Naive thymus-derived CD4-positive, alpha-beta T cell (primary cell): ENCODE measurements at regions not wholly inside any gene's neighbourhood (a gene's known extent, or its start where the extent isn't known, plus 50 kb on each side); places are given as distances from the start of the nearest gene placed in this dataset.

Source experiments
- ATAC-seq: fragments of 150-1000 bp; cut with Tn5 transposase; 2 replicates; pipeline ENCODE4 v1.10.0; 2021; ENCODE audit warnings: mild to moderate bottlenecking, moderate library complexity
- CTCF ChIA-PET: fragments of 350-600 bp; sonication (Branson Sonifier 250); formaldehyde crosslinking; loops from one replicate; lab custom pipeline; 2021; ENCODE audit warnings: antibody characterized with exemption; lab: Charles Lee
- POLR2A ChIA-PET: fragments of 350-600 bp; sonication (Branson Sonifier 250); formaldehyde crosslinking; loops from one replicate; lab custom pipeline; 2021; ENCODE audit warnings: antibody characterized with exemption, inconsistent platforms; lab: Charles Lee
- DNase-seq, 9 donors: peaks; one replicate each; pipeline versions ENCODE4 v3.0.0 to v3.0.0-alpha.2; 2020 to 2022; ENCODE audit warnings: mixed read lengths in 1 of 9
- H3K27ac ChIP-seq: one replicate; pipeline ENCODE4 v1.7.0; 2013; ENCODE audit warnings: mild to moderate bottlenecking, low read depth, low read length, moderate library complexity
- H3K27me3 ChIP-seq, 2 donors: one replicate each; pipeline ENCODE4 v1.7.0; 2013; ENCODE audit warnings: low read length in 2 of 2, mild to moderate bottlenecking in 2 of 2, moderate library complexity in 2 of 2; ENCODE audit not compliant: control insufficient read depth in 2 of 2, insufficient read depth in 2 of 2
- H3K36me3 ChIP-seq, 3 experiments: 1 replicate in 2 of 3; 2 replicates in 1 of 3; pipeline ENCODE4 v1.7.0; 2013; ENCODE audit warnings: low read length in 3 of 3, mild to moderate bottlenecking in 3 of 3, moderate library complexity in 1 of 3; ENCODE audit not compliant: insufficient read depth in 3 of 3, control insufficient read depth in 2 of 3
- H3K4me1 ChIP-seq, 2 donors: one replicate each; pipeline ENCODE4 v1.7.0; 2013; ENCODE audit warnings: low read length in 2 of 2, mild to moderate bottlenecking in 2 of 2, moderate library complexity in 1 of 2; ENCODE audit not compliant: control insufficient read depth in 2 of 2, insufficient read depth in 2 of 2
- H3K4me3 ChIP-seq: 2 replicates; pipeline ENCODE4 v1.7.0; 2013; ENCODE audit warnings: mild to moderate bottlenecking, low read length
- H3K9me3 ChIP-seq, 3 experiments: 1 replicate in 2 of 3; 2 replicates in 1 of 3; pipeline ENCODE4 v1.7.0; 2013; ENCODE audit warnings: low read length in 3 of 3; ENCODE audit not compliant: control insufficient read depth in 2 of 3
- H3K27ac Mint-ChIP-seq, 9 donors: one replicate each; pipeline ENCODE4 v1.8.0; 2020 to 2022; ENCODE audit warnings: mixed read lengths in 9 of 9, mild to moderate bottlenecking in 8 of 9, moderate library complexity in 5 of 9, inconsistent platforms in 2 of 9
- H3K27me3 Mint-ChIP-seq, 5 donors: one replicate each; pipeline ENCODE4 v1.8.0; 2021 to 2022; ENCODE audit warnings: mixed read lengths in 5 of 5, mild to moderate bottlenecking in 1 of 5
- H3K36me3 Mint-ChIP-seq, 5 donors: one replicate each; pipeline ENCODE4 v1.8.0; 2020 to 2022; ENCODE audit warnings: mixed read lengths in 5 of 5, mild to moderate bottlenecking in 3 of 5, inconsistent platforms in 1 of 5
- H3K4me1 Mint-ChIP-seq, 7 donors: one replicate each; pipeline ENCODE4 v1.8.0; 2020 to 2022; ENCODE audit warnings: mixed read lengths in 7 of 7, mild to moderate bottlenecking in 3 of 7, inconsistent platforms in 1 of 7
- H3K4me3 Mint-ChIP-seq, 10 donors: one replicate each; pipeline ENCODE4 v1.8.0; 2020 to 2022; ENCODE audit warnings: mild to moderate bottlenecking in 10 of 10, mixed read lengths in 10 of 10, moderate library complexity in 6 of 10, inconsistent platforms in 2 of 10
- H3K9me3 Mint-ChIP-seq, 11 donors: one replicate each; pipeline ENCODE4 v1.8.0; 2020 to 2022; ENCODE audit warnings: mixed read lengths in 11 of 11, mild to moderate bottlenecking in 4 of 11, inconsistent platforms in 1 of 11, moderate library complexity in 1 of 11
- intact Hi-C, 2 donors: fragments of 100-400 bp; cut with micrococcal nuclease; formaldehyde crosslinking; loops; one replicate each; pipeline ENCODE4 v1.15.1; 2023

- no peak for ATAC-seq
- peaks cover 0 to 16% (median 6%) of the 10 kb centered on the region in 7 donors for H3K4me1 Mint-ChIP-seq
- no peaks in the 10 kb centered on the region for H3K27me3 ChIP-seq
- intact Hi-C loops: no loop called here
- peaks cover 0 to 10% (median 0%) of the 10 kb centered on the region in 11 donors for H3K9me3 Mint-ChIP-seq
- no peak overlapping the region for H3K4me3 Mint-ChIP-seq
- no peaks in the 10 kb centered on the region for H3K36me3 ChIP-seq
- no peak for DNase-seq
- H3K36me3 Mint-ChIP-seq: no peaks in the 10 kb centered on the region
- no peak overlapping the region for H3K27ac ChIP-seq
- H3K9me3 ChIP-seq: no peaks in the 10 kb centered on the region
- ChIA-PET POLR2A (interaction anchor here (0.6 kb wide), 1 partner anchor 361 kb away, joined by 4 read pairs; no protein-coding TSS in a partner anchor), CTCF (no interaction called here)
- H3K4me1 ChIP-seq: no peaks in the 10 kb centered on the region
- H3K4me3 ChIP-seq: no peak overlapping the region
- no peaks in the 10 kb centered on the region for H3K27me3 Mint-ChIP-seq
- peak overlapping the region in 1 of 9 donors; percentile 33 for H3K27ac Mint-ChIP-seq
These were observed 247.6 kb upstream of the TSHZ2 start for GRCh38 chr20:52724541-52724940.

GRCh38 chr20:52722926-52723688 is 249.1 kb upstream of the TSHZ2 start:
- Histone ChIP-seq H3K9me3 (no peaks in the 10 kb centered on the region), H3K4me3 (no peak overlapping the region), H3K4me1 (no peaks in the 10 kb centered on the region), H3K36me3 (no peaks in the 10 kb centered on the region), H3K27me3 (no peaks in the 10 kb centered on the region), H3K27ac (no peak overlapping the region)
- no peak overlapping the region for H3K4me3 Mint-ChIP-seq
- peaks cover 0 to 16% (median 6%) of the 10 kb centered on the region in 7 donors for H3K4me1 Mint-ChIP-seq
- intact Hi-C loops: no loop called here
- no peak overlapping the region for H3K27ac Mint-ChIP-seq
- H3K36me3 Mint-ChIP-seq: no peaks in the 10 kb centered on the region
- ChIA-PET POLR2A (no interaction called here), CTCF (interaction anchor here (0.7 kb wide), 1 partner anchor 473 kb away, joined by 3 read pairs; no protein-coding TSS in a partner anchor)
- H3K9me3 Mint-ChIP-seq: peaks cover 0 to 4% (median 0%) of the 10 kb centered on the region in 11 donors
- ATAC-seq (no peak), DNase-seq (no peak)
- no peaks in the 10 kb centered on the region for H3K27me3 Mint-ChIP-seq

- H3K4me1 Mint-ChIP-seq: no peaks in the 10 kb centered on the region
- H3K9me3 ChIP-seq: no peaks in the 10 kb centered on the region
- ChIA-PET CTCF (interaction anchor here (0.6 kb wide), 1 partner anchor 11 kb away, joined by 3 read pairs; no protein-coding TSS in a partner anchor), POLR2A (no interaction called here)
- H3K4me1 ChIP-seq: no peaks in the 10 kb centered on the region
- H3K4me3 Mint-ChIP-seq: no peak overlapping the region
- DNase-seq (no peak), ATAC-seq (no peak)
- no peak overlapping the region for H3K27ac ChIP-seq
- H3K27me3 ChIP-seq: no peaks in the 10 kb centered on the region
- intact Hi-C loops: no loop called here
- H3K36me3 ChIP-seq: no peaks in the 10 kb centered on the region
- peaks cover 0 to 6% (median 0%) of the 10 kb centered on the region in 11 donors for H3K9me3 Mint-ChIP-seq
- no peak overlapping the region for H3K4me3 ChIP-seq
- H3K27ac Mint-ChIP-seq: no peak overlapping the region
- no peaks in the 10 kb centered on the region for H3K27me3 Mint-ChIP-seq
- no peaks in the 10 kb centered on the region for H3K36me3 Mint-ChIP-seq
These were observed 264.0 kb upstream of the TSHZ2 start for GRCh38 chr20:52708137-52708536.

GRCh38 chr20:52704553-52704952 is 267.6 kb upstream of the TSHZ2 start:
- H3K27me3 ChIP-seq: no peaks in the 10 kb centered on the region
- Mint-ChIP-seq H3K4me3 (no peak overlapping the region), H3K36me3 (no peaks in the 10 kb centered on the region), H3K27ac (no peak overlapping the region), H3K9me3 (peaks cover 0 to 4% (median 0%) of the 10 kb centered on the region in 11 donors), H3K4me1 (no peaks in the 10 kb centered on the region), H3K27me3 (no peaks in the 10 kb centered on the region)
- H3K4me1 ChIP-seq: no peaks in the 10 kb centered on the region
- intact Hi-C loops: no loop called here
- ChIA-PET POLR2A (interaction anchor here (0.6 to 0.7 kb wide), 2 partner anchors 83 to 138 kb away, joined by 3 to 4 read pairs; no protein-coding TSS in a partner anchor), CTCF (interaction anchor here (0.7 kb wide), 1 partner anchor 154 kb away, joined by 3 read pairs; no protein-coding TSS in a partner anchor)
- no peak overlapping the region for H3K4me3 ChIP-seq
- H3K9me3 ChIP-seq: no peaks in the 10 kb centered on the region
- DNase-seq (no peak), ATAC-seq (no peak)
- no peaks in the 10 kb centered on the region for H3K36me3 ChIP-seq
- H3K27ac ChIP-seq: no peak overlapping the region

- Histone ChIP-seq H3K4me3 (no peak overlapping the region), H3K27me3 (no peaks in the 10 kb centered on the region), H3K27ac (no peak overlapping the region), H3K4me1 (no peaks in the 10 kb centered on the region), H3K36me3 (no peaks in the 10 kb centered on the region), H3K9me3 (no peaks in the 10 kb centered on the region)
- ChIA-PET CTCF (interaction anchor here (0.8 kb wide), 1 partner anchor 283 kb away, joined by 3 read pairs; no protein-coding TSS in a partner anchor), POLR2A (no interaction called here)
- Mint-ChIP-seq H3K27ac (no peak overlapping the region), H3K9me3 (peaks cover 0 to 12% (median 1%) of the 10 kb centered on the region in 11 donors), H3K27me3 (peaks cover 0 to 6% (median 0%) of the 10 kb centered on the region in 5 donors), H3K36me3 (peaks cover 0 to 7% (median 0%) of the 10 kb centered on the region in 5 donors), H3K4me3 (no peak overlapping the region), H3K4me1 (no peaks in the 10 kb centered on the region)
- DNase-seq: no peak
- intact Hi-C loops: no loop called here
- ATAC-seq: no peak
These were observed 283.8 kb upstream of the TSHZ2 start for GRCh38 chr20:52688345-52688744.

- no peak overlapping the region for H3K4me3 ChIP-seq
- Mint-ChIP-seq H3K4me1 (no peaks in the 10 kb centered on the region), H3K27me3 (peaks cover 0 to 3% (median 0%) of the 10 kb centered on the region in 5 donors), H3K36me3 (peaks cover 0 to 3% (median 3%) of the 10 kb centered on the region in 5 donors), H3K4me3 (no peak overlapping the region), H3K9me3 (peaks cover 0 to 12% (median 2%) of the 10 kb centered on the region in 11 donors), H3K27ac (no peak overlapping the region)
- ChIA-PET POLR2A (no interaction called here), CTCF (interaction anchor here (0.7 kb wide), 1 partner anchor 275 kb away, joined by 3 read pairs; no protein-coding TSS in a partner anchor)
- no peaks in the 10 kb centered on the region for H3K9me3 ChIP-seq
- H3K36me3 ChIP-seq: no peaks in the 10 kb centered on the region
- ATAC-seq: no peak
- no peaks in the 10 kb centered on the region for H3K27me3 ChIP-seq
- H3K4me1 ChIP-seq: no peaks in the 10 kb centered on the region
- no peak for DNase-seq
- H3K27ac ChIP-seq: no peak overlapping the region
- intact Hi-C loops: no loop called here
These were observed 287.3 kb upstream of the TSHZ2 start for GRCh38 chr20:52684905-52685304.
